GM18873 (cell line): ENCODE measurements at regions not wholly inside any gene's neighbourhood (a gene's known extent, or its start where the extent isn't known, plus 50 kb on each side); places are given as distances from the start of the nearest gene placed in this dataset.
"Not testable (repeated sequence)": the region's sequence is repeated elsewhere in the genome, so short reads cannot be mapped to it uniquely, and the experiment has no call there.

Experiments used
- ATAC-seq: cut with Tn5 transposase; IDR thresholded peaks from one replicate; pipeline ENCODE4 v1.9.1; 2021; ENCODE audit warnings: mild to moderate bottlenecking, moderate library complexity, moderate number of reproducible peaks; ENCODE audit not compliant: unreplicated experiment, low FRiP score

- no peak for ATAC-seq
Observed at GRCh38 chr6:166809721-166810120, 146.6 kb downstream of the RNASET2 start.

- no peak for ATAC-seq
Observed at GRCh38 chr6:166806962-166807757, 149.2 kb downstream of the RNASET2 start.

GRCh38 chr6:166806217-166806838 is 150.0 kb downstream of the RNASET2 start:
- ATAC-seq, result no peak

- no peak for ATAC-seq
Observed at GRCh38 chr6:166803471-166803870, 152.9 kb downstream of the RNASET2 start.

GRCh38 chr6:166802401-166802800 is 153.9 kb downstream of the RNASET2 start:
- no peak for ATAC-seq

GRCh38 chr6:166800137-166800536 is 156.2 kb downstream of the RNASET2 start:
- no peak for ATAC-seq

GRCh38 chr6:166798652-166799051 is 157.7 kb downstream of the RNASET2 start:
- no peak for ATAC-seq

- no peak for ATAC-seq
Observed at GRCh38 chr6:166796610-166797009, 159.7 kb downstream of the RNASET2 start.

GRCh38 chr6:166795879-166796278 is 160.5 kb downstream of the RNASET2 start:
- no peak for ATAC-seq

GRCh38 chr6:166790808-166791207 is 163.8 kb upstream of the RPS6KA2 start:
- ATAC-seq, result not testable (repeated sequence)

- not testable (repeated sequence) for ATAC-seq
Observed at GRCh38 chr6:166788846-166789529, 161.9 kb upstream of the RPS6KA2 start.

- ATAC-seq, result no peak
Observed at GRCh38 chr6:166786704-166787293, 159.7 kb upstream of the RPS6KA2 start.

GRCh38 chr6:166785131-166785530 is 158.1 kb upstream of the RPS6KA2 start:
- ATAC-seq, result no peak

- no peak for ATAC-seq
Observed at GRCh38 chr6:166784691-166785090, 157.6 kb upstream of the RPS6KA2 start.

GRCh38 chr6:166782520-166782919 is 155.5 kb upstream of the RPS6KA2 start:
- ATAC-seq, result no peak

- no peak for ATAC-seq
Observed at GRCh38 chr6:166781331-166781730, 154.3 kb upstream of the RPS6KA2 start.

- no peak for ATAC-seq
Observed at GRCh38 chr6:166779963-166780683, 153.1 kb upstream of the RPS6KA2 start.

- no peak for ATAC-seq
Observed at GRCh38 chr6:166779381-166779780, 152.3 kb upstream of the RPS6KA2 start.

- ATAC-seq, result no peak
Observed at GRCh38 chr6:166778776-166779175, 151.7 kb upstream of the RPS6KA2 start.

- no peak for ATAC-seq
Observed at GRCh38 chr6:166778046-166778445, 151.0 kb upstream of the RPS6KA2 start.
